ENCODE measurements at regions not wholly inside any gene's neighbourhood (a gene's known extent, or its start where the extent isn't known, plus 50 kb on each side); places are given as distances from the start of the nearest gene placed in this dataset.

- TF ChIP-seq POLR2A (IDR thresholded peaks at IDR 0.05; ENCODE audit: low read depth, low read length) (no peak), TAF1 (IDR thresholded peaks at IDR 0.05; ENCODE audit: borderline replicate concordance, low read depth, low read length) (no peak), POLR2AphosphoS5 (IDR thresholded peaks at IDR 0.05; ENCODE audit: low read depth, low read length) (no peak)
These were observed 116.6 kb upstream of the TENM3 start for GRCh38 chr4:182126603-182127002.
